SIG-M5 treated with dmso at 0.1 percent for 504 hours (cell line): ENCODE measurements at regions not wholly inside any gene's neighbourhood (a gene's known extent, or its start where the extent isn't known, plus 50 kb on each side); places are given as distances from the start of the nearest gene placed in this dataset.
"Not testable (repeated sequence)": the region's sequence is repeated elsewhere in the genome, so short reads cannot be mapped to it uniquely, and the experiment has no call there.

Experiments used
- DNase-seq: peaks from one replicate; lab custom pipeline; 2025; ENCODE audit not compliant: unreplicated experiment; lab: John Stamatoyannopoulos, UW

DNA sequence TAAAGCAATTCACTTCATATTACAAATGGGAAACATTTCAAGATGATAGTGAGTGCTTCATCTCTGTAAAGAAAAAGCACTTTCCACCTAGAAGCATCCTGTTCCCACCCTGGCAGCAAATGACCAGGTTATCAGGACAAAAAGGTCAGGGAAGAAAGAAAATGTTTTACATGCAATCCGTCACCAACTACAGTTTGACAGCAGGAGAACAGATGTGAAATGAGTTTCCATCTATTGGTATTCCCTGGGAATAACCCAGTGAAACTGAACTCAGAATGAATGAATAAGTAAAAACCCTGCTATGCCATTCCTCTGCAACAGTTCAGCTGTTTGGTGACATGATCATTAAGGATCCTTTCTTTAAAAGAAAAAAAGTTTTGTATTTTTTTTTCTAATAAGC, 67.6 kb downstream of the HTR1A start:
- DNase-seq = no peak

DNA sequence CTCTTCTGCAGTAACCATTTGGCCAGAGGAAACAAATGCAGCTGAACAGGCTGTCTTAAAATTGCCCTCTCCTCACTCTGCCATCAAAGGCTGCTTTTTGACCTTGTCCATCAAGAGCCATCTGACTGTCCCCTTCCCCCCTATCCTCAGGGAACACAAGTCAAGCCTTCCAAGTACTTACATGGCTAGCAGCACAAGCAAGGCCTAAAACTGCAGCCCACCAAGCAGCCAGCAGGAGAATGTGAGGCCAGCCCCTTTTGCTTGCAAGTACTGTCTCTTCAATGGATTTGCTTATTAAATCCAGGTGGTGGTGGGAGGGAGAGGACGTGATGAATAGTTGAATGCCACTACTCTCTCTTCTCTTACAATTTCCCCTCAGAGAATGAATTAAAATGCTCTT, 83.5 kb downstream of the HTR1A start:
- no peak for DNase-seq

DNA sequence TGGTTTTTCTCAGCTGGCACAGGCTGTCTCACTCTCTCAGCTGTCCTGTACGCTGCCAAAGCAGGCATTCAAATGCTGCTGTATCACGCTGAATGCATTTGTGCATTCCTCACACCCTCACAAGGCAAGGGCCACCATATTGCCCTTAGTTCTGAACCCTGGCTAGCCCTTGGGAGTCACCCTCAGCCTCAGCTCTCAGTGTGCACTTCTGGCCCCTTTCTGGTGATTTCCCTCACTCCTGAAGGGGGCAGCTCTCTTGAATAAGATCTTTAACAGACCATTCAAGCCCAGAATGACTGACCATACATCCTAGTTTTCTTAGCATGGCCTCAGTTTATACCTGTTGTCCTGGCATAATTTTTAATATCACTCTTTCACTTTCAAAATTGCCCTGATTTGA, 84.3 kb downstream of the HTR1A start:
- no peak for DNase-seq

DNA sequence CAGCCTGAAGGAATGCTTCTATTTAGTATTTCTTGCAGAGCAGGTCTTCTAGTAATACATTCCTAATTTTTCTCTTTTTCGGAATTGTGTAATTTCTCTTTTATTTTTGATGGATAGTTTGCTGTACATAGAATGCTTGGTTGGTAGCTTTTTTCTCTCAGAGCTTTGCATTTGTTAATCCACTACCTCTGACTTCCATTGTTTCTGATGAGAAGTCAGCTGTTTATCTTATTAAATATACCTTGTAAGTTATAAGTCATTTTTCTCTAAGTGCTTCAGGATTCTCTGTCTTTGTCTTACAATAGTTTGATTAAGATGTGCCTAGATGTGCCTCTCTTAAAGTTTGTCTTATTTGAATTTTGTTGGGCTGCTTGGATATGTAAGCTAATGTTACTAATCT, 101.9 kb downstream of the HTR1A start:
- DNase-seq = no peak

DNA sequence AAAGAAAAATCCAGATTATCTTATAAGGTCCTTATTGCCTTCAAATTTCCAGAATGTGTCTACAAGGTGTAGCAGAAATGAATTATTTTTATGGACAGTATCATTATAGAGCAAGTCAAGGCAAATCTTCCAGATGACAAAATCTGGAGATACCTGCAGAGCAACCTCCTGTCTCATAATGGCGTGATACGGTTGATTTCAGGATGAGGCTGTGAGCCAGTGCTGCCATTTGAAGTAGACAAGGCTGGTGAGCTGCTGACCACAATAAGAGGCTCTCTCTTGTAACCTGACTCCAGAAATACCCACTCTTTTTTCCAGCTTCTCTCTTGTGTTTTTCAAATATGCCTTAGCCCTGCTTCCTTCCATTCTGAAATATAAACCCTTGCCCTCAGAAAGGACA, 108.2 kb downstream of the HTR1A start:
- DNase-seq = no peak

DNA sequence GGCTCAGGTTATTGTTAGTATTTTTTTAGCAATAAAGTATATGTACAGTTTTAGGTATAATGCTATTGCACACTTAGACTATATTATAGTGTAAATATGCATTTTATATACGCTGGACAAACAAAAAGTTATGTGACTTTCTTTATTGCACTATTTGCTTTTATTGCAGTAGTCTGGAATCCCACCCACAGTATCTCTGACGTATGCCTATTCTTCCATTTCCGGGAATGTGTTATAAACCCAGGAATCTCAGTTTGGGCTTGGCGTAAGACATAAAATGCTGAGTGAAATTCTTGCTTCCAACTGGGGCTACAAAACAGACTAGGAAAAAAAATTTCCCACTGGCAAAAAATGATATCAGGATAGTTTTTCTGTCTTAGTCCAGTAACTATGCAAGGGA, 119.1 kb downstream of the HTR1A start:
- no peak for DNase-seq

DNA sequence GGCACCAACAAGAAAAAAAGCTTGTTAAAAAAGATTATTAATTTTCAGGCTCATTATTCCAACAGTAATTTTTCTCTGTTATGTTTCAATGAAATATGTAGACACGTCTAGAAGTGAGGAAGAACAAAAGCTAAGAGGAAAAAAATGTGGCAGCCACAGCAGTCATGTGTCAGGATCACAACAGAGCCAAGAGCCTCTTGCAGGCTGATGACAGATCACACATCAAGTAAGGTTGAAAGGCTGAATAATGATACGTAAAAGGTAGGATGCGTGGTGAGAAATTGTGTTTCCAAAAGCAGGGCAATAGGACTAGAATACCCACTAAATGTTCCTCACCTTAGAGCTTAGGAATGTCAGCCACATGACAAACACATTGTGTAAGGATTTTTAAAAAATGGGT, 124.8 kb downstream of the HTR1A start:
- no peak for DNase-seq

DNA sequence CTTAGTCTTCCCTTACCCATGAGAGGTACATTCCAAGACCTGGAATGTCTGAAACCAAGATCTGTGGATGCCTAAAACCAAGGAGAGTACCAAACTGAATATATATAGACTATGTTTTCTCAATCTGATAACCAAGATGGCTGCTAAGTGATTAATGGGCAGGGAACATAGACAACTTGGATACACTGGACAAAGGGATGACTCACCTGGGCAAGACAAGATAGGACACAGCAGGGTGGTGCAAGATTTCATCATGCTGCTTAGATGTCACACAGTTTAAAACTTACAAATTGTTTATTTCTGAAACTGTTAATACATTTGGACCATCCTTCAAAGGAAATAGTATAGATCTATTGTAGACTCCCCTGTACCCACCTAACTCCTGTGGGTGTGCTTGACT, 130.9 kb downstream of the HTR1A start:
- no peak for DNase-seq

DNA sequence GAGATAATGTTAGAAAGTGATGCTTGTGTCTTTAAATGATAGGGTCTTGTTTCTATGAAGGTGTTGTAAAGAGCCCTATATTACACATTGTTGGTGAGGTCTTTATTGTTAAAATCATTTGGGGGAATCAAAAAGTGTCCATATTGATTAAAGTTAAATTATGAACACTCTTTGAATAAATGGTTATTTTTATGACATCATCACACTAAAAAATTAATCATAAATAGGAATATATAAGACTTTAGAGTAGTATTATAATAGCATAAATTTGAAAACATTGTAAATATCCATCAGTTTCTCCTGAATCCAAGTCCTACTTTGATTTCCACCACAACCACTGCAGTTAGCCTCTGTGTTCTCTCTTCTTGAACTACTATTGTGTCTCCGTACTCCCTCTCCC, 136.3 kb downstream of the HTR1A start:
- no peak for DNase-seq

DNA sequence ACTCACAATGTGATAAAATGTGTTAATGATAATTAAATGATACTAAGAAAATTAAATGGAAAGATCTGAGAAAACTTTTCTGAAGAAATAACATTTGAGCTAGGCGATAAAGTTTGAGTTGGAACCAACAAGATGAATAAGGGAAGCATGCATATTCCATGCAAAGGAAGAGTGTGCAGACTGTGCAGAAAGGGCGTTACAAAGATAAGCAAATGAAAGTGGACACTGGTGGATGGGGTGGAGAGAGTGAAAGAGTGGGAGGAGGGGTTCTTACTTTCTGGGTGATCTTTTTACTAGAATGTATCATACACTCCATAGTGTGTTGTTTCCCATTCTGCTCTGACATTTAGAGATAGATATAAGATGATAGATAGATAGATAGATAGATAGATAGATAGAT, 138.7 kb downstream of the HTR1A start:
- DNase-seq = no peak

DNA sequence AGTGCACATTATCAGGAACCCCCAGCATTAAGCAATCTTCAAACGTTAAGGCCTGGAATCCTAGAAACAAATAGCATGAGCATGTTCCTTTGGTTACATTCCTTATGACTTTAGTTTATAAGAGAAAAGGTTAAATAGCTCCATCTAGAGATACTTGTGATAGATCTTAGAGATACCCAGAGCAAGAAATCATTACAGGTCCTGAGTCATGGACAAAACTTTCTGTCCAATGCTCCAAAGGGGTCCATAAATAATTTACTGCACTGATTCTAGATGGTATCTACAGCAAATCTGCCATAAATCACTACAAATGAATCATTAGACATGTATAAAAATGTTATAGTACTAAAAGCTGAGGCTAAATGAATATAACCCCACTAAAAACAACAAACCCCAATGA, 139.6 kb downstream of the HTR1A start:
- DNase-seq = no peak

DNA sequence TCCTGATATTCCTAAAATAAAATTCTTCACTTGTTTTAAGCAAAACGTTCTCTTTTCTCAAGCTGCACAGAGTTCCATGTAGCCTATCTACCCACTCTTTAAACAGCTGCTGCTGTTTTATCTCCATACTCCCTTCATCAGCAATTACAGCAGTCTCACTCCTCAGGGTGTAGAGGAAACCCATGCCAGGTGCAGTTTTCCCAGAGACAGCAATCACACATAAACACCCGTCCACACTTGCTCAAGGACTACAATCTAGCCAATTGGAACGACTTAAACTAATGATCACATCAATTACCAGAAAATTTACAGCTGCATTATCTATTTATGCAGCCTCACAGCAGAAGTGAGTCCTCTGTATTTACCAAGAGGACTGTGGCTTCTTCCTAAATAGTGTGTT, 141.7 kb downstream of the HTR1A start:
- no peak for DNase-seq

DNA sequence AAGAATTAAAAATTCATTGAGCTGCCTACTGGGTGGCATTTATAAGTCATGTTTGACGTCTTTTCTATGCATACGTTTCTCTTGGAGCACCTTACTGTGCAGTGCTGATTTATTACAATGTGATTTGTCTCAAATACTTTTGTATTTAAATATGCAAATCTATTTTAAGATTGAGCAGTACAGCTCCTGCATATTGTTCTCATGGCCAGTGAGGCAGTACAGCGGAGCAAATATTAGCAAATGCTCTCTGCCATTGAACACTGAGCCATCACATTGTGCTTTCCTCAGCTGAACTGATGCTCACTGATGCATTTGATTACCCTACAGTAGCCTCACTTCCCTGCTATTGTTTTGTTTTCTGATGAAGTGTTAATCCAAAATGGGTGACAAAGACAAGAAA, 149.6 kb downstream of the HTR1A start:
- DNase-seq = no peak

DNA sequence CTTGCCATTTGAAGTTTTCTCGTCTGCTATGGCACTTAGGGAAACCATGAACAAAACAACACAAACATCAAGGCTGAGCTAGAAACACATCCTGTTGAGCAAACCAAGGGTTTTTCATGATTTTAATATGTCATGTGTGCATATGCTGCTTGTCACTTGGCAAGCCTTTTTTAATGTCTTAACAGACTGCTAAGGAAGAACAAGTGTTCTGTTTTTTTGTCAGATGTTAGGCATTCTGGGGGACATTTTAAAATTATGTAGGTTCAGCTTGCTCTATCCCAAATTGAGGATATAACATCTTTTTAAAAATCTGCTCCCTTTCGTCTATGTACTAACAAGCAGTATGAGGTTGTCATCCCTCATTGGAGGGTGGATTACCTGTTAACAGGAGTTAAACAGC, 150.3 kb downstream of the HTR1A start:
- no peak for DNase-seq

DNA sequence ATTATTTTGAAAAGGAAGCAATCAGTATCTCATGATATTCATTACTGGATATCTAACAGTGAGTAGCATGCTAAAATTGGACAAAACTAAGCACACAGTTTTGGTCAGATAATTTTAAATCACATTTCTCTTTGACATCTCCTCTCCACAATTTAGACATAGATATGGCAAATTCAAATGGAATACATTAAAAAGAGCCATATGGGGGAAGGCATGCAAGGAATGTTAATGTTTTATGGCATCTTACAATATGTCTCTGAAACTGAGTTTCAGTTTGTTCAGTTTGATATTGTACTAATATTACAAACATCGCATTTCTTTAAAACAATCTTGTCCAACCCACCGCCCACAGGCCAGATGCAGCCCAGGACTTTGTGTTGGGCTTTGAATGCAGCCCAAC, 151.0 kb downstream of the HTR1A start:
- no peak for DNase-seq

DNA sequence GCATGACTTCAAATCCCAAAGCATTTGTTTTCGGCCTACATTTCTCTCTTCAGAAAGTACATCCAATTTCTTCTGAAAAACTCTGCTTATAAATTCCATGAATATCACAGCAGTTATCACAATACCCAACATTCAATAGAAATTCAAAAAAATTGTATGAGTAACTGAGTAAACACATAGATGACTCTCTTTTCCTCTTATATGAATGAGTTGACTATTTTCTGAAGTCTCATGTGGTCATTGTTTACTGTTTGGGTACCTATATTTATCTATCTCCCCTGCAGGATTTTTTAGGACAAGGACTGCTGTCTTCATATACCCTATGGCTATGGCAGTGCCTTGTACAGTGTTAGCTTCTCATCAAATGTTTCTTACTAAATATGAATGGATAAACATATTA, 157.1 kb downstream of the HTR1A start:
- DNase-seq = no peak

DNA sequence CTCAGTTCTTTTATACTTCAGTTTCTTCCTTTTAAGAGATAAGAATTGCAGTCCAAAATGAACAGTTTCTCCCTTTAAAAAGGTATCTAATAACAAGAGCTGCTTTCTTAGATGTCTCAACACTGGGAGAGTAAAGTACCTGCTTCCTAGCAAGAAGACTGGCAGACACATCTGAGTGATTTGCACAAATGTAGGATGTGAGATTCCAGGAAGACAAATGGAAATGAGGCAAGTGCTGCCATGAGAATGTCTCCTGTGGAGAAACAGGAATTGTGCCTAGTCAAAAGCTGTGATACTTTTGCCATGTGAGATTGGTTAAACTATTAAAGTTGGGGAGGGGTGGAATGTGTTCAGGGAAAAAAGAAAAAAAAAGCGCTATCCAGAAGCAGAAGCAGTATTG, 159.1 kb downstream of the HTR1A start:
- DNase-seq = no peak

DNA sequence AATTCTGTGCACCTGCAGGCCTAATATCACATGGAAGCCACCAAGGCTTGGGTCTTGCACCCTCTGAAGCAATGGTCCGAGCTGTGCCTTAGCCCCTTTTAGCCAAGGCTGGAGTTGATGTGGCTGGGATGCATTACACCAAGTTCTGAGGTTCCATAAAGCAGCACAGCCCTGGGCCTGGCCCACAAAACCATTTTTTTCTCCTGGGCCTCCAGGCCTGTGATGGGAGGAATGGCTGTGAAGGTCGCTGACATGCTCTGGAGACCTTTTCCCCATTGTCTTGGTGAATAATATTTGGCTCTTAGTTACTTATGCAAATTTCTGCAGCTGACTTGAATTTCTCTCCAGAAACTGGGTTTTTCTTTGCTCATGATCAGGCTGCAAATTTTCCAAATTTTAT, 167.3 kb downstream of the HTR1A start:
- no peak for DNase-seq

DNA sequence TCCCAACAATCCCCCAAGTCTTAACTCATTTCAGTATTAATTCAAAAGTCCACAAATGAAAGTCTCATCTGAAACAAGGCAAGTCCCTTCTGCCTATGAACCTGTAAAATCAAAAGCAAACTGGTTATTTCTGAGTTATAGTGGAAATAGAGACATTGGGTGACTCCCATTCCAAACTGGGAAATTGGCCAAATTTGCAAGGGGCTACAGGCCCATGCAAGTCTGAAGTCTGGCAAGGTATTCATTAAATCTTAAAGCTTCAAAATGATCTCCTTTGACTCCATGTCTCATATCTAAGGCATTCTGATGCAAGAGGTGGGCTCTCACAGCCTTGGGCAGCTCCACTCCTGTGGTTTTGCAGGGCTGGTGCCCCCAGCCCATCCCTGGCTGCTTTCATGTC, 167.9 kb downstream of the HTR1A start:
- no peak for DNase-seq

DNA sequence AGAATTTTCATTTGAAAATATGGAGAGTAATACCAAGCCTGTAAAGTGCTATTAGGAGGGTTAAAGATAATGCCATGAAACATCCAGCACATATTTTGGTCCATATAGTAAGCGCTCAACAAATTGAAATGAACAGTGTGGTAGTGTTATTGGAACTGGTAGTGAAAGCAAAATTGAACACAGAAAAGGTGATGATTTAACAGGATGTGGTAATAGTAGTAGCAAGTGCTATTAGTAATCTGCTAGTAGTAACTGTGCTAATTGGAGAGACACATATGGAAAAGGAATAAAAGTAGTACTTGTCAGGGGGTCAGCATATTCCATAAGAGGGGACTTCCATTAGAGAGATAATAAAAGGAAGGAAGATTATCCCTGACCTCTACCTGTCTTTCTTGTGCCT, 187.3 kb downstream of the HTR1A start:
- DNase-seq = no peak

DNA sequence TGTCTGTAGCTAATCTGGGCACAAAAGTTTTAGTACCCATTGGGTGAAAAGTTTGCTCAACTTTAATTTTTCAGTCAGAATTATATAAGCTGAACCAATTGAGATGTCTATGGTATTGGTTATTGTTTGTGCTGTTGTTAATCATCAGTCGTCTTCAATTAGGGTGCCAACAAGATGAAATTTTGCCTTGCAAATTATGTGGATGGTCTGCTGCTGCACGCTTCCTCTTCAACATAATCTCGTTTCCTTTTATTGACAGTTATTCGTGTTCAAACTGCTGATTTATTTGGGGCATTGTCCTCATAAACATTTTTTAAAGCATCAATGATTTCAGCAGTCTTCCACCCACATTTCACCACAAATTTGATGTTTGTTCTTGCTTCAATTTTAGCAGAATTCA, 194.0 kb downstream of the HTR1A start:
- DNase-seq = no peak

DNA sequence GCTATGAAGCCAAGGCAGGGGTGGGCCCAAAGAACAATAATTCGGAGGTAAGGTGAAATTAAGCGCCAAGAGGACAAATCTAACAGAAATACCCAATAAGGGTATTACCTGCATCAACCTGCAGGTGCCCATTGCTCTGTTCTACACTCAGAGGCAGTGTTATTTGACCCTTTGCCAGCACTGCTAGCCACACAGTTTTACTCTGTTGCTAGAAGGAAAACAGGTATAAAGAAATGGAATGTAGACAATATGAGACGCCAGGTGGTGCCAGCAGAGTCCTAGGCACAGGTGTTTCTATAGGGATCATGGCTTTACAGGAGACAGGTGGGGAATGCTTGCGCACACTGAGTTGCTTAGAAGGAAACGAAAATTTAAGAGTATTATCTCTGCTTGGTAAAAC, 201.3 kb downstream of the HTR1A start:
- DNase-seq = no peak

DNA sequence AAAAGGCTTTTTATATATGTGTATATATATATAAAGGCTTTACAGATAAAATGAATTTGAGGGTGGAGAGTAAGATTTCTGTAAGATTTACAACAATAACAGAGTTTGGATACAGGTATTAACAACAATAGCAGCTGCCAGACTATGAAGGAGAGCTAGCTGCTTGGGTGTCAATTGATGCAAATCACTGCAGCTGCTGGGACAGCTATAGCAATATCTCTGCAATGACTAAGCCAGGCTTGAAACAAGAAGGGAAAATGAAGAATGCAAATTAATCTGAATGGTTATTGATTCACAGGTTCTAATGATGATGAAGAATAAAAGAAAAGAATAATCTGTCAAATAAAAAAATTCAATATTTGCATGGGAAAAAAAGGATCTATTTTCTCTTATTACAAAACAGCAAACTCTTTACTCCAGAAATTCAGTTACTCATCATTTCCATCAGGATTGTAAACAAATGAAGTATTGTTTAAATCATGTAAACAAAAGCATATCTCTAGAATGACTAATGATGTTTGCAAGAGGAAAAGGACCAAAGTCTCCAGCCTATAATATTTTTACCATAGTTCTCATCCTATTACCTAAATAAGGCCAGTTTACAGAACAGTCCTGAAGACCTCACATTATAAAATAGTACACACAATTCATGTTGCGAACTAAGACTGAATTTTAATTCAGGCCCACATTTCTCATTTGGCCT, 219.0 kb downstream of the HTR1A start:
- no peak for DNase-seq

DNA sequence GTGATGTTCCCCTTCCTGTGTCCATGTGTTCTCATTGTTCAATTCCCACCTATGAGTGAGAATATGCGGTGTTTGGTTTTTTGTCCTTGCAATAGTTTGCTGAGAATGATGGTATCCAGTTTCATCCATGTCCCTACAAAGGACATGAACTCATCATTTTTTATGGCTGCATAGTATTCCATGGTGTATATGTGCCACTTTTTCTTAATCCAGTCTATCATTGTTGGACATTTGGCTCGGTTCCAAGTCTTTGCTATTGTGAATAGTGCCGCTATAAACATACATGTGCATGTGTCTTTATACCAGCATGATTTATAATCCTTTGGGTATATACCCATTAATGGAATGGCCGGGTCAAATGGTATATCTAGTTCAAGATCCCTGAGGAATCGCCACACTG, 229.4 kb downstream of the HTR1A start:
- DNase-seq = not testable (repeated sequence)
